ENCODE measurements at regions not wholly inside any gene's neighbourhood (a gene's known extent, or its start where the extent isn't known, plus 50 kb on each side); places are given as distances from the start of the nearest gene placed in this dataset.

- no TSS peak for BruUV-seq (replicated peaks)
- Histone ChIP-seq H3K9me2 (ENCODE audit: insufficient read depth) (no peaks in the 10 kb centered on the region), H3K9me3 (ENCODE audit: insufficient read depth, low read depth) (no peaks in the 10 kb centered on the region), H3F3A (ENCODE audit: insufficient read depth, low read depth) (no peaks in the 10 kb centered on the region; the same call in 1 of the 2 replicates), H3K4me2 (no peak overlapping the region), H3K27ac (no peak overlapping the region), H3K36me3 (ENCODE audit: low read depth) (no peaks in the 10 kb centered on the region), H3K4me1 (replicated peaks; ENCODE audit: insufficient read depth) (no peaks in the 10 kb centered on the region), H2AFZ (no peak overlapping the region), H3K27me3 (ENCODE audit: insufficient read depth, low read depth) (peaks cover 91% of the 10 kb centered on the region), H3K79me2 (ENCODE audit: low read depth) (no peaks in the 10 kb centered on the region), H3K4me3 (no peak overlapping the region), H4K20me1 (ENCODE audit: insufficient read depth) (no peaks in the 10 kb centered on the region)
- ChIA-PET POLR2A (ENCODE audit: unreplicated experiment) (no interaction called here), CTCF (no interaction called here)
- TF ChIP-seq EZH2 (IDR thresholded peaks at IDR 0.05; ENCODE audit: low read depth) (no peak), CTCF (conservative IDR thresholded peaks at IDR 0.05) (no peak)
- intact Hi-C loops (cut with micrococcal nuclease; ENCODE audit: unreplicated experiment) = no loop called here
- DNase-seq = no peak
Observed at GRCh38 chr6:167677422-167677789, 149.3 kb upstream of the AFDN start.

DNA sequence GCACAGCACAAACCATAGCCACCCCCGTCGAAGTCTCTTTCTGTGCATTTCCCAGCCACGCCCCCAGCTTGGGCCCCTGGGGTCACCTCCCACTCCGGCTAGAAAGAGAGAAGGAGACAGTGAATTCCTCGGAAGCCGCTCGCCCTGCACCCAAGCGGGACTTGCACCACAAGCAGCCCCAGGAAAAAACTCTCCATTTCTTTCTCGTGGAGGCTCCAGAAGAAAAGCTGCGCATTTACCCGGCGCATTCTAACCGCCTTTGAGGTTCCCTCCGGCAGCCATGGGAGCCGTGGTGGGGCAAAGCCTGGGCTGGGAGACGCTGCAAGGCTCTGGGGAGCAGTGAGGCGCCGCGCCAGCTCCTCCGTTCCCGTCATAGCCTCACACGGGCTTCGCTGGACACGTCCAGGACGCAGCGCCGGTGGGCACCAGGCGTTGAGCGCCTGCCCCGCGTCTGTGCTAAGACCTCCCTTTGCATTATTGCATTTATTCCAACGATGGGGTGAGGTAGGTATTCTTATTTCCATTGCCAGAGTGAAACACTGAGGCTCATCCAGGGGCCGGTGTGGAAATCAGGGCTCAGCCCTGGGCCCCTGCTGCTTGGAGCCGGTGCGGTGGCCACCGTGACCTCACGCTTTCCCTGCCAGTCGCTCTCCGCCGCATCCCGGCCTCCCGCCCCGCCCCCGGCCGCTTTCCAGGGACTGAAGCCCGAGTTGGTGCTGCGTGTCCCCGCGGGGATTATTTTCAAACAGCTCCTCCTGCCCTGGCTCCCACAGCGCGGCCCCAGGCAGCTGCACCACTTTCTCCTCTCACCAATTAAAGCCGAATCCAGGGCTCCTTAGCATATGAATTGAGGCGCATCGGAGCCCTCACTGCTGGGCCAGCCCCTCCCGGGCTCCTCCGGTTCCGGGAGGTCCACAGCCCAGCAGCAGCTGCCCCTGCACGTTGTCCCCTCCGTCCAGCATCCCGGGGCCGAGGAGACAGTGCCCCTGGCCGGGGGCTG, 148.3 kb upstream of the AFDN start:
- POLR2A ChIA-PET (ENCODE audit: unreplicated experiment) = no interaction called here
- no peak for DNase-seq
- Histone ChIP-seq H3K36me3 (ENCODE audit: low read depth) (no peaks in the 10 kb centered on the region), H4K20me1 (ENCODE audit: insufficient read depth) (no peaks in the 10 kb centered on the region), H3K27ac (no peak overlapping the region), H3F3A (ENCODE audit: insufficient read depth, low read depth) (no peaks in the 10 kb centered on the region), H3K4me2 (no peak overlapping the region), H3K27me3 (ENCODE audit: insufficient read depth, low read depth) (peaks cover 95% of the 10 kb centered on the region), H3K79me2 (ENCODE audit: low read depth) (no peaks in the 10 kb centered on the region), H2AFZ (no peak overlapping the region), H3K9me3 (ENCODE audit: insufficient read depth, low read depth) (no peaks in the 10 kb centered on the region), H3K9me2 (ENCODE audit: insufficient read depth) (no peaks in the 10 kb centered on the region), H3K4me3 (no peak overlapping the region), H3K4me1 (replicated peaks; ENCODE audit: insufficient read depth) (no peaks in the 10 kb centered on the region)
- no TSS peak for BruUV-seq (replicated peaks)
- CTCF ChIA-PET = no interaction called here
- TF ChIP-seq EZH2 (IDR thresholded peaks at IDR 0.05; ENCODE audit: low read depth) (no peak), CTCF (conservative IDR thresholded peaks at IDR 0.05) (no peak)
- intact Hi-C loops (cut with micrococcal nuclease; ENCODE audit: unreplicated experiment) = no loop called here

DNA sequence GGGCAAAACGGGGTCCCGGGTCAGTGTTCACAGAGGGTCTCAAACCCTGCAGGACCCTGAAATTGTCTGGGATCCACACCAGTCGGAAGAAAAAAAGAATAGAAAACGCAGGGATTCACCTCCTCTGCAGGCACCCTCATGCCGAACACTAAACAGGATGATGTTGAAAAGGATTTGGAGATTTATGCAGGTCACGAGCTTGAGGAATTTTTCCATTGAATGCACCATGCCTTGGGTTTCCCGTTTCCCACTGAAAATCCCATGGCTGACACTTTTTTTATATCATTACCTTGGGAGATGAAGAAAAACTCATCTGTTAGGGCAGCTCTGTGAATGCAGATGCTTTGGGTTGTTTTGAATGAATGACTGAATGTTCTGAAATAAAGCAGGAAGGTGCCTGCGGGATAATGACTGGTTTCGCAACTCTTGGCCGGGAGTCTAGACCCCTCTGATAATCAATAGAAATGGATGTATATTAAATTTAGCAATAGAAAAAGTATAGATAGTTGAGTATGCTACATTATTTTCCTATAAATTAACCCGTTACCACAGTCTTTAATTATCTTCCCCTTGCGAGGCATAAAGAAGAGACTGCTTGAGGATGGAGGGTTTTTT, 147.5 kb upstream of the AFDN start:
- Histone ChIP-seq H3K27ac (no peak overlapping the region), H3K27me3 (ENCODE audit: insufficient read depth, low read depth) (peaks cover 95% of the 10 kb centered on the region), H3K79me2 (ENCODE audit: low read depth) (no peaks in the 10 kb centered on the region), H2AFZ (no peak overlapping the region), H3K4me1 (replicated peaks; ENCODE audit: insufficient read depth) (no peaks in the 10 kb centered on the region), H3F3A (ENCODE audit: insufficient read depth, low read depth) (no peaks in the 10 kb centered on the region), H3K9me3 (ENCODE audit: insufficient read depth, low read depth) (no peaks in the 10 kb centered on the region), H3K4me2 (no peak overlapping the region), H3K4me3 (no peak overlapping the region), H4K20me1 (ENCODE audit: insufficient read depth) (no peaks in the 10 kb centered on the region), H3K36me3 (ENCODE audit: low read depth) (no peaks in the 10 kb centered on the region), H3K9me2 (ENCODE audit: insufficient read depth) (no peaks in the 10 kb centered on the region)
- TF ChIP-seq CTCF (conservative IDR thresholded peaks at IDR 0.05) = no peak
- no peak for TF ChIP-seq EZH2 (IDR thresholded peaks at IDR 0.05; ENCODE audit: low read depth)
- POLR2A ChIA-PET (ENCODE audit: unreplicated experiment) = no interaction called here
- CTCF ChIA-PET = no interaction called here
- no peak for DNase-seq
- no TSS peak for BruUV-seq (replicated peaks)
- intact Hi-C loops (cut with micrococcal nuclease; ENCODE audit: unreplicated experiment) = no loop called here
